HG03280 (cell line): ENCODE measurements at regions not wholly inside any gene's neighbourhood (a gene's known extent, or its start where the extent isn't known, plus 50 kb on each side); places are given as distances from the start of the nearest gene placed in this dataset.
"Not testable (repeated sequence)": the region's sequence is repeated elsewhere in the genome, so short reads cannot be mapped to it uniquely, and the experiment has no call there.

Experiments used
- ATAC-seq: cut with Tn5 transposase; IDR thresholded peaks from one replicate; pipeline ENCODE4 v1.9.1; 2021; ENCODE audit warnings: mild to moderate bottlenecking, moderate library complexity; ENCODE audit not compliant: unreplicated experiment

GRCh38 chr5:60546207-60546606 lies 153.8 kb downstream of the DEPDC1B start:
- no peak for ATAC-seq

GRCh38 chr5:60545551-60545950 lies 154.4 kb downstream of the DEPDC1B start:
- no peak for ATAC-seq

GRCh38 chr5:60544142-60544541 lies 155.8 kb downstream of the DEPDC1B start:
- ATAC-seq: no peak

GRCh38 chr5:60541980-60542379 lies 158.0 kb downstream of the DEPDC1B start:
- ATAC-seq: no peak

GRCh38 chr5:60540856-60541805 lies 158.8 kb downstream of the DEPDC1B start:
- ATAC-seq: peak; percentile 76

GRCh38 chr5:60538955-60539866 lies 160.8 kb downstream of the DEPDC1B start:
- ATAC-seq: no peak

- ATAC-seq: no peak
Observed at GRCh38 chr5:60538426-60538825, 161.5 kb downstream of the DEPDC1B start.

- ATAC-seq: no peak
Observed at GRCh38 chr5:60535951-60536350, 164.0 kb downstream of the DEPDC1B start.

GRCh38 chr5:60535198-60535597 lies 164.8 kb downstream of the DEPDC1B start:
- ATAC-seq: no peak

- no peak for ATAC-seq
Observed at GRCh38 chr5:60533789-60534188, 166.2 kb downstream of the DEPDC1B start.

GRCh38 chr5:60532796-60533195 lies 167.2 kb downstream of the DEPDC1B start:
- ATAC-seq: not testable (repeated sequence)

GRCh38 chr5:60530144-60530848 lies 169.7 kb downstream of the DEPDC1B start:
- ATAC-seq: not testable (repeated sequence)

GRCh38 chr5:60529001-60529400 lies 171.0 kb downstream of the DEPDC1B start:
- no peak for ATAC-seq

GRCh38 chr5:60527072-60527471 lies 172.9 kb downstream of the DEPDC1B start:
- no peak for ATAC-seq

- no peak for ATAC-seq
Observed at GRCh38 chr5:60526336-60526875, 173.6 kb downstream of the DEPDC1B start.

GRCh38 chr5:60522292-60522905 lies 177.6 kb downstream of the DEPDC1B start:
- ATAC-seq: peak; percentile 76

GRCh38 chr5:60521376-60522291 lies 178.3 kb downstream of the DEPDC1B start:
- peak; percentile 49 for ATAC-seq

GRCh38 chr5:60520451-60521227 lies 179.3 kb downstream of the DEPDC1B start:
- no peak for ATAC-seq
